Stimulated activated CD8-positive, alpha-beta memory T cell treated with anti-CD3 and anti-CD28 coated beads, Interleukin-15, amount 100 ng/mL, for 24 hours (primary cell): ENCODE measurements at regions not wholly inside any gene's neighbourhood (a gene's known extent, or its start where the extent isn't known, plus 50 kb on each side); places are given as distances from the start of the nearest gene placed in this dataset.
"Not testable (repeated sequence)": the region's sequence is repeated elsewhere in the genome, so short reads cannot be mapped to it uniquely, and the experiment has no call there.

Experiments used
- DNase-seq: peaks from one replicate; pipeline ENCODE4 v3.0.0-alpha.2; 2020; ENCODE audit warnings: low read depth

GRCh38 chr6:120357447-120357846 is 976.8 kb downstream of the TBC1D32 start:
- no peak for DNase-seq

GRCh38 chr6:120355822-120356221 is 978.5 kb downstream of the TBC1D32 start:
- no peak for DNase-seq

DNA sequence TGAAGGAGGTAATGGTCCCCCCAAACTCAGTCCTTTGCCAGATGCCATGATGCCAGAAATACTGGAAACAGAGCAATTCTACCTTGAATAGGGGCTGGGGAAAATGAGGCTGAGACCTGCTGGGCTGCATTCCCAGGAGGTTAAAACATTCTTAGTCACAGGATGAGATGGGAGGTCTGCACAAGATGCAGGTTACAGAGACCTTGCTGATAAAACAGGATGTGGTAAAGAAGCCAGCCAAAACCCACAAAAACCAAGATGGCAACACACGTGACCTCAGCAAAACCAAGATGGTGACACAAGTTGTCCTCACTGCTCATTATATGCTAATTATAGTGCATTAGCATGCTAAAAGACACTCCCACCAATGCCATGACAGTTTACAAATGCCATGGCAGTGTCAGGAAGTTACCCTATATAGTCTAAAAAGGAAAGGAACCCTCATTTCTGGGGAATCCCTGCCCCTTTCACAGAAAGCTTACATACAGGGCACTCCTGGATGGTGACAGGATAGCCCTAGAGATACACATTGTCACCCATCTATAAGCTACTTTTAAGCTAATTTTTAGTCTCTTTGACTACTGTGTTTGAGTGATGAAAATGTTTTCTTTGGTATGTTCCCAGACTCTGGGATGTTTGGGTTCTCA is 979.7 kb downstream of the TBC1D32 start:
- DNase-seq, result no peak

DNA sequence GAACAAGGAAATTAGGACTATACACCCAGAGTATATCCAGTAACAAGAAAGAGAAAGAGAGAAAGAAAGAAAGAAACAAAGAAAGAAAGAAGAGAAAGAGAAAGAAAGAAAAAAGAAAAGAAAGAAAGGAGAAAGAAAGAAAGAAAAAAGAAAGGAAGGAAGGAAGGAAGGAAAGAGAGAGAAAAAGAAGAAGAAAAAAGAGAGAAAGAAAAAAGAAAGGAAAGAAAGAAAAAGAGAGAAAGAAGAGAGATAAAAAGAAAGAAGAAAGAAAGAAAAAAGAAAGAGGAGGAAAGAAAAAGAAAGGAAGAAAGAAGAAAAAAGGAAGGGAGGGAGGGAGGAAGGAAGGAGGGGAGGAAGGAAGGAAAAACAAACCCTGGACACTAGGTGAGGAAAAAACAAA is 981.8 kb downstream of the TBC1D32 start:
- no peak for DNase-seq

GRCh38 chr6:120348926-120349325 is 985.4 kb downstream of the TBC1D32 start:
- DNase-seq, result no peak

DNA sequence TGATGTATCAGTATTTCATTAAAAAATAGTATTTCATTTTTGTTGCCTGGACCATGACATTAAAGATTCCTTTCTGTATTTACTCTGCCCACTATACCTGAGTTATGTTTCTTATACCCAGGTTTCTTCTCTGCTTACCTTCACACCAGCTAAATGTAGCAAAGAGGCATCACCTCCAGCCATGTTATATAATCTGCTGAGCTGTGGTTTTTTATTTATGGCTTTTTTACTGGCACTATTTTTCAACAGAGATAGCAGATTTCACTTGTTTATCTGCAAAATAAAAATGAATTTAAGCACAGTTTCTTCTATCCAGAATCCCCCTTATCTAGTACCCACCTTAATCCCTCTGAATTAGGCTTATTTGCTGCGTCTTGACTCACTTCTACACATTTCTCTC is 979.0 kb upstream of the MAN1A1 start:
- DNase-seq, result no peak

DNA sequence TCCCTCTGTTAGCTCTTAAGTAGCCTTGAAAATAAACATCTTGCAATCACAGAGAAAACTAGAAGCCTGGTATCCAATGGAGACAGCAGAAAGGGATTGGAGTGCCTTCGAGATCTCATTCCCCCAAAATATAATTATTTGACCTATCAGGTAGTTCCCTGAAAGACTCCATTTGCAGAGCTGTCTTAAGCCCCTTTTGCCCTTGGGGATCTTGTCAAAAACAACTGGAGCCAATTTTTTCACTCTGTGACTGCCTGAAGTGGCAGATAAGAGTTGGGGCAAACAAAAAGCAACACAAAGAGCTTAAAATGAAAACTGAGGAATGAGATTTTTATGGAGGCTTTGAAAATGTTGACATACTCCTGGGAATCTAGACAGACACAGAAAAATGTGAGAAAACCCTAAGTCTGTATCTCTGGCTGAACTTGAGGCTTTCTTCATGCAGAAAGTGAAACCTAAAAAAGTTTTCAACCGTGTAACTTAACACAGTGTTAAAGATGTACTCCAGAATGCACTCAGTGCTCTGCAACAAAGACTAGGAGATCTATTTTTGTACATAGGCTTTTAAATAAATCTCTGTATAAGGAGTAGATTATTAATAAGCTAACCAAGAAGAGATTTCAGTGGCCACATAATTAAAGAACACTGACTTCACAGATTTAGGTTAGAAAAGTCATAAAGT is 971.1 kb upstream of the MAN1A1 start:
- no peak for DNase-seq

GRCh38 chr6:120304223-120304622 is 954.7 kb upstream of the MAN1A1 start:
- DNase-seq, result no peak

DNA sequence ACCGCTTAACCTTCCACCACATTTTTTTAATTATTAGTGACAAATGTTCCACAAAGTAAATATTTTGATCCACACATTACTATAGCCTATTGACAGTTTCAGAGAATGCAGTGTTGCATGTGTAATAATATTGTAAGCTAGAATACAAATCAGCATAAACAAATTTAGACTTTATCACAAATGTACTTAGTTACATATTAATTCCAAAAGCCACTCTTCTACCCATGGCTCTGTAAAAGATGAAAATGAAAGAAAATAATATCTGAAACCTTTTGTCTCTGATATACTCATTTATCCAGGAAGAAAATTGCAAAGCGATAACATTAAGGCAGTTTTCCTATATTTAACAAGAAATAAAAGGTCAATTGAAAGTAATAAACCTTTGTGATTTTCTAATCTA is 954.0 kb upstream of the MAN1A1 start:
- DNase-seq, result no peak

DNA sequence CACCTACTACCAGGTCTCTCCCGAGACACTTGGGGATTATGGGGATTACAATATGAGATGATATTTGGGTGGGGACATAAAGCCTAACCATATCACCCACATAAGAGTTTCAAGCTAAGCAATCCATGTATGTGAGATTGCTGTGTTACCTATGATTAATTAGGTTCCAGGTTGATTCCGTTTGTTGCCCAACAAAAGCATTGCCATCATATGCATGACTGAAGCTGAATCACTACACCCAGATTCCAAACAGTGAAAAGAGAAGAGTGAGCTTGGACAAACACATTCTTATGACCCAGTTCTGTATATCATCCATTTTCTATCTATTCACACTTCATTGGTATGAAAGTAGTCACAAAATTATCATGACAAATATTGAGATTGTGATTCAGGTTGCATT is 952.5 kb upstream of the MAN1A1 start:
- DNase-seq, result no peak

- no peak for DNase-seq
Measured at GRCh38 chr6:120290964-120291363, 941.4 kb upstream of the MAN1A1 start.

GRCh38 chr6:120282005-120282404 is 932.4 kb upstream of the MAN1A1 start:
- no peak for DNase-seq

DNA sequence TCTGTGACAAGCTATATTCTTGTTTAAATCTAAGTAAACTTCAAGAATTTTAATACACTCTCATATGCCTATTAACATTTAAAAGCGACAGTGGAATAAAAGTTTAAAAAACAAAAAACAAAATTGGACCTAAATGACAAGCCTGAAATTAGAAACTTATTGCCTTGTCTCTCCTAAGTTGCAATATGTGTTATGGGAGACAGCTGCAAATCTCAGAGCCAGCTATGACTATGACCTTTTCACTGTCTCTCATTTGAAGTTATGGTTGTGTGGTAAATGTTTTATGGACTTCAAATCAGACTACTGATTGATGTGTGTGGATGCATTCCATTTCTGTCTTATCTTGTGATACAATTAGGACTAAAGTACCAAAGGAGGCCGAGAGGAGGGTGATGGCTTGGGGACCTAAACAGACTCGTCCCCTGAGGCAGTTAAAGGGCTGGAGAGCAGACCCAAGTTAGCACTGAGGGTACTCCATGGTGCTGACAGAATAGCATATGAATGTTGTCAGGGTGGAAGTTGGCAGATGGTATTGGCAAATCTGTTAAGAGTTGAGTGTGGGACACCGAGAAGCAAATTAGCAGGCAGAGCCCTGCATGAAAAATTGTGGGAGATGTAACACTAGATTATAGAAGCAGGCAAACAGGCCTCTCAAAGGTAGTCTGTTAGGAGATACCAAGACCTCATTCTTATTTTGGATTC is 930.1 kb upstream of the MAN1A1 start:
- DNase-seq, result no peak

DNA sequence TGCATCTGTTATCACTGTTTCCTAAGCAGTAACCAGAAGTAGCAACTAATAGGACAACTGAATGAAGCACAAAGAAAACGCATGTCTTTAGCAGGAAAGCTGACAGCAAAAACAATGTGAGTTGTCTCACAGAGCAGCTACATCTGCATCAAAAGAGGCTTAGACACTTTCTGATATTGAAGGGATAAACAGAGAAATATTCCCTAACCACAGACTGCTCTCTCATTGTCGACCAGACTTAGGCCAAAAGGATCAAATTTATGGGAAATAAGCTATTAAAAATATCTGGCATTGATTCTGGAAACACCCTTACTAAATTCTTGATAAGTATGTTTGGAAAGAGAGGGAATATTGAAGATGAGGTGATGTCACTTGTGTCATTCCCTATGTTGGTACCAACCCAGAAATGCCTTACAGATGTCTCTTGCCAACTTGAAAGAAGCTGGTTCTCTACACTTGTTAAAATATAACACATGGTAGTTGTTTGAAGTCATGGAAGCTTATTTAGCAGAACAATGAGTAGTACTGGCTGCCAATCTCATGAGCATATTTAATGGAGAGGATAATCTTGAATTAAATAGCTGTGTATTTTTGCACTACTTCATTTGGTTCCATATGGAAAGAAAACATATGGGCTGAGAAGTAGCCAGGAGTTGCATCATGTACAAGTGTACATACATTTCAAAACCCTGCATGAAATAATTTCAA is 929.3 kb upstream of the MAN1A1 start:
- DNase-seq, result no peak

GRCh38 chr6:120274547-120274946 is 925.0 kb upstream of the MAN1A1 start:
- DNase-seq, result no peak

- DNase-seq, result no peak
Measured at GRCh38 chr6:120273411-120273810, 923.9 kb upstream of the MAN1A1 start.

DNA sequence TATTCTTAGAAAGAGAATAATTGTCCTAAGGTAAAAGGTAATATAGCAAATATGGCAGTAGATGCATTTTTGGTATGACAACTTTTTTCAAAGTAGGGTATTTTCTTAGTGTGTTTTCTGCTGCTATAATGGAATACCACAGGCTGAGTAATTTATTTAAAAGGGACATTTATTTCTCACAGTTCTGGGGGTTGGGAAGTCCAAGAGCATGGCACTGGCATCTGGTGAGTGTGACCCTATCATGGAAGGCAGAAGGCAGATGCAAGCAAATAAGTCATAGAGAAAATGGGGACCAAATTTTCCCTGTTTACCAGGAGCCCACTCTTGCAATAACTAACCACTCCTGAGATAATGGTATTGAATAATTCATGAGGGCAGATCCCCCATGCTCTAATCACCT is 922.5 kb upstream of the MAN1A1 start:
- DNase-seq, result no peak

DNA sequence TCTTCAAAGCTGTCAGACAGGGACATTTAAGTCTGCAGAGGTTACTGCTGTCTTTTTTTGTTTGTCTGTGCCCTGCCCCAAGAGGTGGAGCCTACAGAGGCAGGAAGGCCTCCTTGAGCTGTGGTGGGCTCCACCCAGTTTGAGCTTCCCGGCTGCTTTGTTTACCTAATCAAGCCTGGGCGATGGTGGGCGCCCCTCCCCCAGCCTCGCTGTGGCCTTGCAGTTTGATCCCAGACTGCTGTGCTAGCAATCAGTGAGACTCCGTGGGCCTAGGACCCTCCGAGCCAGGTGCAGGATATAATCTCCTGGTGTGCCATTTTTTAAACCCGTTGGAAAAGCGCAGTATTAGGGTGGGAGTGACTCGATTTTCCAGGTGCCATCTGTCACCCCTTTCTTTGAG is 918.7 kb upstream of the MAN1A1 start:
- DNase-seq, result not testable (repeated sequence)

DNA sequence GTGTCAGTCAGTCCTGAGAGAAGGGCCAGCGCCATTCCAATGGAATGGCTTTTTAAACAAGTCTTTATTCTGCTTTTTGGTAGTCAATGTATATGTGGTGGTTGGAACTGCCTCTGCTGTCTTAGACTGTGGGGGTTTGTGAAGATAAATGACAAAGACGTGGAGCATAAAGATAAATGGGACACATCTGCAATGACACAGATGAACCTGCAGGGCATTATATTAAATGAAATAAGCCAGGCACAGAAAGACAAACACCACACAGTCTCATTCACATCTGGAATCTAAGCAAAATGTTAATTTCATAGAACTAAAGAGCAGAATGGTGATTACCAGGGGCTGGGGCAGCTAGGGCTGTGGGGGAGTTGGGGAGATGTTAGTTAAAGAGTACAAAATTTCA is 912.8 kb upstream of the MAN1A1 start:
- no peak for DNase-seq

DNA sequence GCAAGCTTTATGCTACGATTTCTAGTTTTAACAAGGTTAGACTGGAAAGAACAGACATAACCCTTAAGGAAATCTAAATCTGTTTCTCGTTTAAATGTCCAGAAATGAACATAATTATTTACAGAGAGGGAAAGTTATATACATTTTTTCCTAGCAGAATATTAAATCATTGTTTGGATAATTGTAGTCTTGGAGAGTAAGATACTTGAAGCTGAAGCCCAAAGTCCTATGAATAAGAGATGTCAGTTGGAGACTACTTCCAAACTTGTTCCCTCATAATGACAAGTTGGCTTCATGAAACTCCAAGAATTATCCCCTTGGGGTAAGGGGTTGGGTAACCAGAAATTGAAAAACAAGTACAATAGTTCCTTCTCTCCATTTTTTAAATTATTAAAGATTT is 911.1 kb upstream of the MAN1A1 start:
- DNase-seq, result no peak

- DNase-seq, result no peak
Measured at GRCh38 chr6:120254651-120255050, 905.1 kb upstream of the MAN1A1 start.

- DNase-seq, result no peak
Measured at GRCh38 chr6:120248451-120248850, 898.9 kb upstream of the MAN1A1 start.

- DNase-seq, result no peak
Measured at GRCh38 chr6:120237221-120237620, 887.7 kb upstream of the MAN1A1 start.
